G401.6 (cell line): ENCODE measurements at regions not wholly inside any gene's neighbourhood (a gene's known extent, or its start where the extent isn't known, plus 50 kb on each side); places are given as distances from the start of the nearest gene placed in this dataset.
"Not testable (repeated sequence)": the region's sequence is repeated elsewhere in the genome, so short reads cannot be mapped to it uniquely, and the experiment has no call there.

Source experiments
- FAIRE-seq: peaks from 2 replicates; lab custom pipeline; 2012; peaks lifted over from hg19 to GRCh38; lab: Jason Lieb, UNC

GRCh38 chr7:153012203-153012602 lies 252.7 kb downstream of the ACTR3B start:
- FAIRE-seq: no peak

- FAIRE-seq: no peak
Observed at GRCh38 chr7:153017223-153017622, 257.7 kb downstream of the ACTR3B start.

GRCh38 chr7:153021542-153021941 lies 262.0 kb downstream of the ACTR3B start:
- FAIRE-seq: no peak

GRCh38 chr7:153022475-153023193 lies 263.1 kb downstream of the ACTR3B start:
- FAIRE-seq: no peak

GRCh38 chr7:153023194-153023592 lies 263.6 kb downstream of the ACTR3B start:
- FAIRE-seq: no peak

- no peak for FAIRE-seq
Observed at GRCh38 chr7:153027210-153027609, 267.7 kb downstream of the ACTR3B start.

- no peak for FAIRE-seq
Observed at GRCh38 chr7:153027904-153028303, 268.4 kb downstream of the ACTR3B start.

- no peak for FAIRE-seq
Observed at GRCh38 chr7:153030976-153031375, 271.4 kb downstream of the ACTR3B start.

- FAIRE-seq: no peak
Observed at GRCh38 chr7:153034791-153035190, 275.2 kb downstream of the ACTR3B start.

- FAIRE-seq: no peak
Observed at GRCh38 chr7:153036396-153037063, 277.0 kb downstream of the ACTR3B start.

GRCh38 chr7:153043440-153043839 lies 283.9 kb downstream of the ACTR3B start:
- no peak for FAIRE-seq

GRCh38 chr7:153044981-153045380 lies 285.4 kb downstream of the ACTR3B start:
- no peak for FAIRE-seq

- no peak for FAIRE-seq
Observed at GRCh38 chr7:153047079-153047959, 287.8 kb downstream of the ACTR3B start.

- no peak for FAIRE-seq
Observed at GRCh38 chr7:153052206-153052605, 292.7 kb downstream of the ACTR3B start.

GRCh38 chr7:153061910-153062528 lies 302.5 kb downstream of the ACTR3B start:
- no peak for FAIRE-seq

GRCh38 chr7:153065051-153065450 lies 305.5 kb downstream of the ACTR3B start:
- FAIRE-seq: no peak

- no peak for FAIRE-seq
Observed at GRCh38 chr7:153066711-153067110, 307.2 kb downstream of the ACTR3B start.

GRCh38 chr7:153070141-153070540 lies 310.6 kb downstream of the ACTR3B start:
- no peak for FAIRE-seq

- FAIRE-seq: no peak
Observed at GRCh38 chr7:153072806-153073205, 313.3 kb downstream of the ACTR3B start.

- not testable (repeated sequence) for FAIRE-seq
Observed at GRCh38 chr7:153076289-153076688, 316.7 kb downstream of the ACTR3B start.

GRCh38 chr7:153081496-153081895 lies 321.9 kb downstream of the ACTR3B start:
- no peak for FAIRE-seq

- FAIRE-seq: no peak
Observed at GRCh38 chr7:153084278-153084677, 324.7 kb downstream of the ACTR3B start.
